A549 (cell line): ENCODE measurements at regions not wholly inside any gene's neighbourhood (a gene's known extent, or its start where the extent isn't known, plus 50 kb on each side); places are given as distances from the start of the nearest gene placed in this dataset.

Experiments
- ATAC-seq, 2 experiments: fragments of 200-7000 bp in 1 of 2; fragments of >200 bp in 1 of 2; cut with Nextera tagmentation in 1 of 2; cut with Tn5 transposase in 1 of 2; 3 replicates each; pipeline versions ENCODE4 v1.8.0 to v1.9.1; 2018 to 2020; ENCODE audit warnings: mild to moderate bottlenecking in 1 of 2, moderate library complexity in 1 of 2
- CTCF ChIA-PET: fragments of 300-600 bp; sonication (Branson Sonifier 250); formaldehyde crosslinking; extraction: SDS; loops from one replicate; lab custom pipeline; 2021; ENCODE audit warnings: antibody characterized with exemption, inconsistent platforms; lab: Yijun Ruan, JAX
- POLR2A ChIA-PET: fragments of 350-600 bp; formaldehyde crosslinking; extraction: SDS; loops from one replicate; lab custom pipeline; 2021; ENCODE audit warnings: antibody characterized with exemption, inconsistent platforms; lab: Yijun Ruan, JAX
- DNase-seq, 2 experiments: peaks; one replicate each; pipeline versions ENCODE4 v3.0.0 to v3.0.0-alpha.2; 2011 to 2016; ENCODE audit warnings: low read depth in 1 of 2, low spot score in 1 of 2
- FAIRE-seq: peaks from 2 replicates; lab custom pipeline; 2011; peaks lifted over from hg19 to GRCh38; lab: Jason Lieb, UNC
- H3K27ac ChIP-seq, 2 experiments: fragments of >200 bp; sonication (Bioruptor Twin); formaldehyde crosslinking; 3 replicates each; pipeline ENCODE4 v1.5.1; 2016 to 2017
- H3K4me1 ChIP-seq: fragments of >200 bp; sonication (Bioruptor Twin); formaldehyde crosslinking; 3 replicates; pipeline ENCODE4 v1.6.1; 2016
- H3K4me2 ChIP-seq: fragments of >200 bp; sonication (Bioruptor Twin); formaldehyde crosslinking; 3 replicates; pipeline ENCODE4 v1.6.1; 2016
- H3K4me3 ChIP-seq: fragments of >200 bp; sonication (Bioruptor Twin); formaldehyde crosslinking; 3 replicates; pipeline ENCODE4 v1.5.1; 2016
- H3K9me3 ChIP-seq: fragments of >200 bp; sonication (Bioruptor Twin); formaldehyde crosslinking; 3 replicates; pipeline ENCODE4 v1.6.1; 2016
- BHLHE40 ChIP-seq: IDR thresholded peaks from 2 replicates; pipeline ENCODE4 v1.6.1; 2012; ENCODE audit warnings: low read depth, low read length, inconsistent platforms
- CBX2 ChIP-seq: fragments of 200-600 bp; sonication (generic); IDR thresholded peaks from 2 replicates; pipeline ENCODE4 v1.6.1; 2016; ENCODE audit warnings: low read depth, mild to moderate bottlenecking, borderline replicate concordance
- EHF ChIP-seq: fragments of 250-450 bp; sonication (Bioruptor Pico); IDR thresholded peaks from 2 replicates; pipeline ENCODE4 v1.5.0; 2020; ENCODE audit warnings: mild to moderate bottlenecking
- ESRRA ChIP-seq: fragments of 150-350 bp; IDR thresholded peaks from 2 replicates; pipeline ENCODE4 v1.6.1; 2014; ENCODE audit warnings: mild to moderate bottlenecking, low read length, borderline replicate concordance
- FOSL2 ChIP-seq, 2 experiments: fragments of 450-650 bp in 1 of 2; fragments of >200 bp in 1 of 2; sonication (Bioruptor Twin) in 1 of 2; formaldehyde crosslinking; IDR thresholded peaks; 2 replicates each; pipeline versions ENCODE4 v1.5.0 to v1.6.1; 2016 to 2020; ENCODE audit warnings: mild to moderate bottlenecking in 1 of 2, moderate library complexity in 1 of 2
- FOXS1 ChIP-seq: fragments of 250-450 bp; sonication (Bioruptor Pico); IDR thresholded peaks from 2 replicates; pipeline ENCODE4 v1.5.0; 2020; ENCODE audit warnings: mild to moderate bottlenecking, moderate library complexity
- HDAC2 ChIP-seq: fragments of 200-600 bp; sonication (generic); IDR thresholded peaks from 2 replicates; pipeline ENCODE4 v1.6.1; 2016
- HEYL ChIP-seq: fragments of 250-450 bp; sonication (Bioruptor Pico); IDR thresholded peaks from 2 replicates; pipeline ENCODE4 v1.8.0; 2021; ENCODE audit warnings: mild to moderate bottlenecking, moderate library complexity
- HOXA7 ChIP-seq: fragments of 250-450 bp; sonication (Bioruptor Pico); IDR thresholded peaks from 2 replicates; pipeline ENCODE4 v1.5.0; 2020; ENCODE audit warnings: mild to moderate bottlenecking, moderate library complexity
- HOXB13 ChIP-seq: fragments of 250-450 bp; sonication (Bioruptor Pico); IDR thresholded peaks from 2 replicates; pipeline ENCODE4 v1.5.0; 2020; ENCODE audit warnings: low read depth, mild to moderate bottlenecking, moderate library complexity
- HOXB5 ChIP-seq: fragments of 250-450 bp; sonication (Bioruptor Pico); IDR thresholded peaks from 2 replicates; pipeline ENCODE4 v1.5.0; 2020; ENCODE audit warnings: mild to moderate bottlenecking, moderate library complexity
- JUN ChIP-seq, 2 experiments: fragments of >200 bp; sonication (Bioruptor Twin); formaldehyde crosslinking; IDR thresholded peaks; 2 replicates in 1 of 2; 3 replicates in 1 of 2; pipeline ENCODE4 v1.6.1; 2016 to 2017
- JUNB ChIP-seq: fragments of >200 bp; sonication (Bioruptor Twin); formaldehyde crosslinking; IDR thresholded peaks from 2 replicates; pipeline ENCODE4 v1.6.1; 2016
- KDM1A ChIP-seq: fragments of 200-600 bp; sonication (generic); IDR thresholded peaks from 2 replicates; pipeline ENCODE4 v1.6.1; 2016; ENCODE audit warnings: low read depth, mild to moderate bottlenecking
- KDM5A ChIP-seq: fragments of 200-600 bp; sonication (generic); IDR thresholded peaks from 2 replicates; pipeline ENCODE4 v1.6.1; 2016; ENCODE audit warnings: antibody characterized with exemption, mild to moderate bottlenecking
- NFE2L2 ChIP-seq: fragments of 150-350 bp; conservative IDR thresholded peaks from 2 replicates; pipeline ENCODE4 v1.6.1; 2014; ENCODE audit warnings: low read length
- NPAS2 ChIP-seq: fragments of 250-450 bp; sonication (Bioruptor Pico); IDR thresholded peaks from 2 replicates; pipeline ENCODE4 v1.8.0; 2022; ENCODE audit warnings: mild to moderate bottlenecking, moderate library complexity, borderline replicate concordance
- PHF8 ChIP-seq: fragments of 200-600 bp; sonication (generic); IDR thresholded peaks from 2 replicates; pipeline ENCODE4 v1.6.1; 2016; ENCODE audit warnings: low read depth, mild to moderate bottlenecking, antibody characterized with exemption, moderate library complexity, borderline replicate concordance
- POLR2A ChIP-seq: IDR thresholded peaks from 2 replicates; pipeline ENCODE4 v1.6.1; 2012; ENCODE audit warnings: mild to moderate bottlenecking, low read length
- RAD21 ChIP-seq, 2 experiments: fragments of >200 bp in 1 of 2; sonication (Bioruptor Twin) in 1 of 2; formaldehyde crosslinking in 1 of 2; IDR thresholded peaks in 1 of 2; conservative IDR thresholded peaks in 1 of 2; 2 replicates in 1 of 2; 3 replicates in 1 of 2; pipeline ENCODE4 v1.6.1; 2012 to 2018; ENCODE audit warnings: inconsistent platforms in 1 of 2
- RFX5 ChIP-seq: fragments of 450-650 bp; IDR thresholded peaks from 2 replicates; pipeline ENCODE4 v1.7.1; 2014; ENCODE audit warnings: antibody characterized with exemption, mild to moderate bottlenecking, moderate library complexity
- SMC3 ChIP-seq: fragments of >200 bp; sonication (Bioruptor Twin); formaldehyde crosslinking; IDR thresholded peaks from 3 replicates; pipeline ENCODE4 v1.6.1; 2018; ENCODE audit warnings: inconsistent platforms
- TFCP2L1 ChIP-seq: fragments of 250-450 bp; sonication (Bioruptor Pico); IDR thresholded peaks from 2 replicates; pipeline ENCODE4 v1.5.0; 2021; ENCODE audit warnings: mild to moderate bottlenecking
- ZC3H11A ChIP-seq: fragments of 450-650 bp; IDR thresholded peaks from 2 replicates; pipeline ENCODE4 v1.6.1; 2014; ENCODE audit warnings: antibody characterized with exemption, mild to moderate bottlenecking
- ZFP36 ChIP-seq: fragments of 450-650 bp; IDR thresholded peaks from 2 replicates; pipeline ENCODE4 v1.6.1; 2014; ENCODE audit warnings: borderline replicate concordance; ENCODE audit not compliant: partially characterized antibody
- ZNF302 ChIP-seq: fragments of 250-450 bp; sonication (Bioruptor Pico); IDR thresholded peaks from 2 replicates; pipeline ENCODE4 v1.9.0; 2021; ENCODE audit warnings: inconsistent platforms, mild to moderate bottlenecking, moderate library complexity
- WGBS: methylation state at CpG from one replicate; pipeline ENCODE4 v1.1.6; 2017; ENCODE audit errors: missing lambda C conversion rate; 5-methylcytosine and 5-hydroxymethylcytosine counted together
- TF ChIP-seq, protein P1 (sequence below): fragments of 150-350 bp; IDR thresholded peaks from 2 replicates; pipeline ENCODE4 v1.6.1; 2014; ENCODE audit warnings: low read depth, mild to moderate bottlenecking, low read length
- TF ChIP-seq, protein P2 (sequence below): IDR thresholded peaks from 2 replicates; pipeline ENCODE4 v1.6.1; 2012; ENCODE audit warnings: low read depth, borderline replicate concordance
- TF ChIP-seq, protein P3 (sequence below): IDR thresholded peaks from 2 replicates; pipeline ENCODE4 v1.6.1; 2012

DNA sequence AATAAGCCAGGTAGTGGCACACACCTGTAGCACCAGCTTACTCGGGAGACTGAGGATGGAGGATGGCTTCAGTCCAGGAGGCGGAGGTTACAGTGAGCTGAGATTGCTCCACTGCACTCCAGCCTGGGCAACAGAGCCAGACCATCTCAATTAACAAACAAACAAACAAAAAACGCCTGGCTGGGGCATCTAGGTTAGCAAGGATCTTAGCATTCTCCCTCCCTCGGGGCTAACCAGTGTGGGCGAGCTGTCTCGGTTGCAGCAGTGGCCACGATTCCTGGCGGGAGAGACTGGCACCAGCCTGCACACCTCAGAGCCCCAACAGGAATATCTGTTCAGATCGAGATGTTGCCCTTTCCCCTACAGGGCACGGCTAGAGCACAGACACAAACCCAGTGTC is 91.3 kb upstream of the KCTD7 start:
- H3K27ac ChIP-seq, result no peak overlapping the region
- WGBS, result 80% methylated on average over 10 of the region's 10 CpGs
- no peaks in the 10 kb centered on the region for H3K4me1 ChIP-seq
- no peaks in the 10 kb centered on the region for H3K9me3 ChIP-seq
- POLR2A ChIA-PET, result no interaction called here
- H3K4me2 ChIP-seq, result no peak overlapping the region
- no peak for ATAC-seq
- no peak for TF ChIP-seq BHLHE40
- no peak for TF ChIP-seq FOXS1
- no peak for TF ChIP-seq TFCP2L1 (CRISPR knock-in tag)
- TF ChIP-seq, all 56 proteins: peak for 0
- no peak for DNase-seq
- H3K4me3 ChIP-seq, result no peak overlapping the region
- FAIRE-seq, result no peak
- CTCF ChIA-PET, result interaction anchor here (0.5 kb wide), 1 partner anchor 54 kb away, joined by 3 read pairs; no protein-coding TSS in a partner anchor

DNA sequence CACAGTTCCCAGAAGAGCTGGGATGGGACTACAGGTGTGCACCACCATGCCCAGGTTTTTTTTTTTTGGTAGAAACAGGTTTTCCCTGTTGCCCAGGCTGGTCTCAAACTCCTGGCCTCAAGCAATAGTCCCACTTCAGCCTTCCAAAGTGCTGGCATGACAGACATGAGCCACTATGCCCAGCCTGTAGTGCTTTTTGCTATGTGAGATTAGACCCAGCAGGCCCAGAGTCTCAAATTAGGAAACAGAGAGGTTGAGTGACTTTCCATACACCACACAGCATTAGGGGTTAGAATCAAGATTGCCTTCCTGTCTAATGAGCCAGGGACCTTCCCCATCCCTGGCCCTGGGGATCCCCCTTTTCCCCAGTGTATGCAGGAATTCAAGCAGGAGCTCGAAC is 90.8 kb upstream of the KCTD7 start:
- TF ChIP-seq EHF (CRISPR knock-in tag) (no peak), RFX5 (no peak), ZNF302 (CRISPR knock-in tag) (no peak), NFE2L2 (no peak), FOSL2 (IDR thresholded peaks at IDR 0.05) (no peak), FOSL2 (CRISPR knock-in tag; IDR thresholded peaks at IDR 0.05) (no peak), HDAC2 (no peak), PHF8 (no peak), ZFP36 (peak; percentile 60), JUNB (no peak), KDM1A (0 out of 2 replicates have a peak, but pooled peaks have one; percentile 33), HEYL (CRISPR knock-in tag) (no peak), HOXB5 (CRISPR knock-in tag) (no peak), NPAS2 (CRISPR knock-in tag) (no peak), KDM5A (no peak), ZC3H11A (no peak)
- TF ChIP-seq, protein P1, sequence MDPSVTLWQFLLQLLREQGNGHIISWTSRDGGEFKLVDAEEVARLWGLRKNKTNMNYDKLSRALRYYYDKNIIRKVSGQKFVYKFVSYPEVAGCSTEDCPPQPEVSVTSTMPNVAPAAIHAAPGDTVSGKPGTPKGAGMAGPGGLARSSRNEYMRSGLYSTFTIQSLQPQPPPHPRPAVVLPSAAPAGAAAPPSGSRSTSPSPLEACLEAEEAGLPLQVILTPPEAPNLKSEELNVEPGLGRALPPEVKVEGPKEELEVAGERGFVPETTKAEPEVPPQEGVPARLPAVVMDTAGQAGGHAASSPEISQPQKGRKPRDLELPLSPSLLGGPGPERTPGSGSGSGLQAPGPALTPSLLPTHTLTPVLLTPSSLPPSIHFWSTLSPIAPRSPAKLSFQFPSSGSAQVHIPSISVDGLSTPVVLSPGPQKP, result no peak
- Histone ChIP-seq H3K4me1 (no peaks in the 10 kb centered on the region), H3K9me3 (no peaks in the 10 kb centered on the region), H3K4me2 (no peak overlapping the region), H3K27ac (no peak overlapping the region), H3K4me3 (no peak overlapping the region)
- ChIA-PET POLR2A (no interaction called here), CTCF (interaction anchor here (0.5 to 1.7 kb wide), 3 partner anchors 19 to 54 kb away, joined by 3 to 8 read pairs (median 4); no protein-coding TSS in a partner anchor)
- 85% methylated on average over 1 of the region's 1 CpG for WGBS
- DNase-seq (no peak), FAIRE-seq (no peak), ATAC-seq (no peak)

DNA sequence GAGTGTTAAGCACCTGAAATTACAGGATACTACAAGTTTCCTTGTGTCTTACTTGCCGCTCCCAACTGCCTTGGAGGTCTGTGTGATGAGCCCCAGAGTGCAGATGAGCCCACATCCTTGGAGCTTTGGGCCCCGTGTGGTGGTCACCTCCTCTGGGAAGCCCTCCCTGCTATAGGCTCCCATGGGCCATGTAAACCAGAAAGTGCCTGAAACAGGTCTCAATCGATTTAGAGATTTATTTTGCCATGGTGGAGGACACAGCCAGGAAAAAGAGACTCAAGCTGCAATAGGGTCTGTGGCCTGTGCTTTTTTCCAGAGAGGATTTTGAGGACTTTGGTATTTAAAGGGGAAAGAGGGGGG is 89.4 kb upstream of the KCTD7 start:
- Histone ChIP-seq H3K27ac (no peak overlapping the region), H3K4me1 (no peaks in the 10 kb centered on the region), H3K4me2 (no peak overlapping the region), H3K9me3 (no peaks in the 10 kb centered on the region), H3K4me3 (no peak overlapping the region)
- TF ChIP-seq HOXB13 (CRISPR knock-in tag), result no peak
- TF ChIP-seq, protein P2, sequence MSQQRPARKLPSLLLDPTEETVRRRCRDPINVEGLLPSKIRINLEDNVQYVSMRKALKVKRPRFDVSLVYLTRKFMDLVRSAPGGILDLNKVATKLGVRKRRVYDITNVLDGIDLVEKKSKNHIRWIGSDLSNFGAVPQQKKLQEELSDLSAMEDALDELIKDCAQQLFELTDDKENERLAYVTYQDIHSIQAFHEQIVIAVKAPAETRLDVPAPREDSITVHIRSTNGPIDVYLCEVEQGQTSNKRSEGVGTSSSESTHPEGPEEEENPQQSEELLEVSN, result no peak
- no peak for TF ChIP-seq CBX2
- TF ChIP-seq RAD21 (conservative IDR thresholded peaks at IDR 0.05 in 1 of 2, IDR thresholded peaks at IDR 0.05 in 1 of 2), result no peak
- TF ChIP-seq ESRRA, result no peak
- TF ChIP-seq POLR2A, result no peak
- TF ChIP-seq HOXA7, result no peak
- no peak for TF ChIP-seq SMC3
- TF ChIP-seq JUN (IDR thresholded peaks at IDR 0.05), result no peak
- TF ChIP-seq, protein P3, sequence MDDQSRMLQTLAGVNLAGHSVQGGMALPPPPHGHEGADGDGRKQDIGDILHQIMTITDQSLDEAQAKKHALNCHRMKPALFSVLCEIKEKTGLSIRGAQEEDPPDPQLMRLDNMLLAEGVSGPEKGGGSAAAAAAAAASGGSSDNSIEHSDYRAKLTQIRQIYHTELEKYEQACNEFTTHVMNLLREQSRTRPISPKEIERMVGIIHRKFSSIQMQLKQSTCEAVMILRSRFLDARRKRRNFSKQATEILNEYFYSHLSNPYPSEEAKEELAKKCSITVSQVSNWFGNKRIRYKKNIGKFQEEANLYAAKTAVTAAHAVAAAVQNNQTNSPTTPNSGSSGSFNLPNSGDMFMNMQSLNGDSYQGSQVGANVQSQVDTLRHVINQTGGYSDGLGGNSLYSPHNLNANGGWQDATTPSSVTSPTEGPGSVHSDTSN, result no peak
- no peak for TF ChIP-seq HEYL (CRISPR knock-in tag)
- no peak for TF ChIP-seq ZC3H11A
- POLR2A ChIA-PET, result no interaction called here
- 71% methylated on average over 3 of the region's 3 CpGs for WGBS
- CTCF ChIA-PET, result interaction anchor here (1.2 to 1.7 kb wide), 2 partner anchors 18 to 23 kb away, joined by 4 to 8 read pairs; no protein-coding TSS in a partner anchor
- no peak for ATAC-seq
- FAIRE-seq, result no peak
- no peak for DNase-seq
